ENCODE measurements at regions not wholly inside any gene's neighbourhood (a gene's known extent, or its start where the extent isn't known, plus 50 kb on each side); places are given as distances from the start of the nearest gene placed in this dataset.
"Not testable (repeated sequence)": the region's sequence is repeated elsewhere in the genome, so short reads cannot be mapped to it uniquely, and the experiment has no call there.

- DNase-seq, result no peak
Measured at GRCh38 chr10:44267007-44267406, 117.9 kb downstream of the CXCL12 start.

- DNase-seq, result no peak
Measured at GRCh38 chr10:44264244-44264643, 120.7 kb downstream of the CXCL12 start.

- DNase-seq, result no peak
Measured at GRCh38 chr10:44263771-44264170, 121.1 kb downstream of the CXCL12 start.

- DNase-seq, result no peak
Measured at GRCh38 chr10:44262551-44263251, 122.2 kb downstream of the CXCL12 start.

DNA sequence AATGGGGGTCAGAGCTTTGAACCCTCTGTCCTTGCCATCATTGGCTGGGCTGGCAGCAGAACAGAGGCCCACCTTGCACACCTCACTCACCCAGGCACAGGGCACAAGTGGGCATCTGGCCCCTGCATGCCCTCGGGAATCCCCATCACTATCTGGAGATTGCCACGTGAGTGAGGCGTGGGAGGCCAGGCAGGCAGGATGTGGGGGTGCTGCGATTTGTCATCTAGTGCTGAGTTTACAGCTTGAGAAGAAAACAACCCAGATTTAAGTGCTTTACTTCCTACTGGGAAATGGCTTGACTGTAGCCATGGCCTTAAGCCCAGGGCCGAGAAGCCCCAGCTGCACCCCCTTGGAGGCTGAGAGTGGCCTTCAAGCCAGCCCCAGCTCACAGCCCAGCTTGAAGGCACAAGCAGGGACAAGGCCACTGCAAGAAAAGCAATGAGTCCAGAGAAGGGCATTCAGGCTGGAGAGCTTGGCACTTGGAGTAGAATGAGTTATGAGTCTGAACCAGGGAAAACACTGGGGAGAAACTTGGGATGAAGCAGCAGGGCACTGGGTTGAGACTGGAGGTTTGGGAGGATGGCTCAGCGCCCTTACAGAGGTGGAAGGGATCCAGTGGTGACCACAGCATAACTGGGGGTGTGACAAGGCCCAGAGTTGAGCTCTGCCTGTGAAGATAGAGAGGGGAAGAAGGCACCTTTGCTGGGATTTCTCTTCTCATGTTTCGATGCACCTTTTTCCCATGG, 123.0 kb downstream of the CXCL12 start:
- no peak for DNase-seq

DNA sequence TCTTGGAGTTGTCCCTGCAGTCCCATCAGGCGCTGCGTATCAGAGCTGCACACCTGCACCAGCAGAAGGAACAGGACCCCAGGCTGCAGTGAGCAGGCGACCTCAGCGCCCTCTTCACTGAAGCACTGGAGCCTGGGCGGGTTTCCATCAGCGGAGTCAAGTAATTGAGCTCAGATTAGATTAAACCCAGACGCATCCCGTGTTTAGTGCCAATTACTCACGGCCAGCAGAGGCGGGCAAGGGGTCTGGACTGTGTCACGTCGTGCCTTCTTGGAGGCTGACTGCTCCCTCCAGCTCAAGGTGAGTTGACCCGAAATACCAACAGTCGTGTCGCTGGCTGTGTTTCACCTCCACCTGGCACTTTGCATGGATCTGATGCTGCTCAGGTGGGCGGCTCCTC, 123.6 kb downstream of the CXCL12 start:
- DNase-seq, result no peak

GRCh38 chr10:44260286-44260928, 124.5 kb downstream of the CXCL12 start:
- DNase-seq, result no peak

GRCh38 chr10:44259090-44259874, 125.6 kb downstream of the CXCL12 start:
- no peak for DNase-seq

GRCh38 chr10:44258460-44259089, 126.3 kb downstream of the CXCL12 start:
- no peak for DNase-seq

- no peak for DNase-seq
Measured at GRCh38 chr10:44258019-44258418, 126.9 kb downstream of the CXCL12 start.

GRCh38 chr10:44253769-44254462, 131.0 kb downstream of the CXCL12 start:
- no peak for DNase-seq

- not testable (repeated sequence) for DNase-seq
Measured at GRCh38 chr10:44252631-44253030, 132.3 kb downstream of the CXCL12 start.

- DNase-seq, result not testable (repeated sequence)
Measured at GRCh38 chr10:44249933-44250332, 135.0 kb downstream of the CXCL12 start.

DNA sequence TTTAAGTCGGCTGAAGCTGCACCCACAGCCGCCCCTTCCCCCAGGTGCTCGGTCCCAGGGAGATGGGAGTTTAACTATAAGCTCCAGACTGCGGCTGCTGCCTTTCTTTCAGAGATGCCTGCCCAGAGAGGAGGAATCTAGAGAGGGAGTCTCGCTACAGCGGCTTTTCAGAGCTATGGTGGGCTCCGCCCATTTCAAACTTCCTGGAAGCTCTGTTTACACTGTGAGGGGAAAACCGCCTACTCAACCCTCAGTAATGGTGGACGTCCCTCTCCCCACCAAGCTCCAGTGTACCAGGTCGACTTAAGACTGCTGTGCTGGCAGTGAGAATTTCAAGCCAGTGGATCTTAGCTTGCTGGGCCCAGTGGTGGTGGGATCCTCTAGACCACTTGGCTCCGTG, 135.4 kb downstream of the CXCL12 start:
- no peak for DNase-seq

DNA sequence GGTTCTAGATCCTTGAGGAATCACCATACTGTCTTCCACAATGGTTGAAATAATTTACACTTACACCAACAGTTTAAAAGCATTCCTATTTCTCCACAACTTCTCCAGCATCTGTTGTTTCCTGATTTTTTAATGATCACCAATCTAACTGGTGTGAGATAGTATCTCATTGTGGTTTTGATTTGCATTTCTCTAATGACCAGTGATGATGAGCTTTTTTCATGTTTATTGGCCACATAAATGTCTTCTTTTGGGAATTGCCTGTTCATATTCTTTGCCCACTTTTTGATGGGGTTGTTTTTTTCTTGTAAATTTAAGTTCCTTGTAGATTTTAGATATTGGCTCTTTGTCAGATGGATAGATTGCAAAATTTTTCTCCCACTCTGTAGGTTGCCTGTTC, 138.2 kb downstream of the CXCL12 start:
- not testable (repeated sequence) for DNase-seq

DNA sequence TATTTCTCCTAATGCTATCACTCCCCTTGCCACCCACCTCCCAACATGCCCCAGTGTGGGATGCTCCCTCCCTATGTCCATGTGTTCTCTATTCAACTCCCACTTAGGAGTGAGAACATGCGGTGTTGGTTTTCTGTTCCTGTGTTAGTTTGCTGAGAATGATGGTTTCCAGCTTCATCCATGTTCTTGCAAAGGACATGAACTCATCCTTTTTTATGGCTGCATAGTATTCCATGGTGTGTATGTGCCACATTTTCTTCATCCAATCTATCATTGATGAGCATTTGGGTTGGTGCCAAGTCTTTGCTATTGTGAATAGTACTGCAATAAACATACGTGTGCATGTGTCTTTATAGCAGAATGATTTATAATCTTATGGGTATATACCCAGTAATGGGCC, 138.6 kb downstream of the CXCL12 start:
- not testable (repeated sequence) for DNase-seq

GRCh38 chr10:44245601-44245938, 139.3 kb downstream of the CXCL12 start:
- no peak for DNase-seq

DNA sequence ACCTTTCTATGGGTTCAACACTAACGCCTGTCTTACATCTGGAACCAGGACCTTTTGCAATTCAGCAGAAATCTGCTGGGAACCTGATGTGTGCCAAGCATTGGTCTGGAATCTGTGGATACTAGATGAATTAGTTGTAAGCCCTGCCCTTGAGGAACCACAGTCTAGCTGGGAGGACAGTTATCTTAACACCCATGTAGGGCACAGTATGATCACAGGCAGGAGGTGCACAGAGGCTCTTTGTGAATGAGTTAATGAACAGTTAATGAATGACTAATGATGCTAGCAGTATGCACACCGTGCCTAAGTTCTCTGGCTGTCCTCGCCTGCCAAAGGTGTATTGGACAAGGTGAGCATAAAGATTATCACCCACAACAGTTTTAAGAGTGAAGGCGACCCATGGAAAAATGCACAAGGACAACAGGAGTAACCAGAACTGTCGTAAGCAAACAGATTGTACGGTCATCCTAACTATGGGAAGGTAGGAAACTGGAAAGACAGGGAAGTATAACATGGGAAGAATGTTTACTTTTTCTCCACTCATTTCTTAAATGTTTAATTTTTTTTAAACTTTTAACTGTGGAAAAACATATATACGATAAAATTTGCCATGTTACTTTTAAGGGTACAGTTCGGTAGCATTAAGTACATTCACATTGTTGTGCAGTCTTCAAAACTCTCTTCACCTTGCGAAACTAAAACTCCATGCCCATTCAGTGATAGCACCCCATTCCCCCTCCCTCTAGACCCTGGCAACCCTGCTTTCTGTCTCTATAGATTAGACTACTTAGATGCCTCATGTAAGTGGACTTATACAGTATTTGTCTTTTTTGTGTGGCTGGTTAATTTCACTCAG, 139.9 kb downstream of the CXCL12 start:
- no peak for DNase-seq

DNA sequence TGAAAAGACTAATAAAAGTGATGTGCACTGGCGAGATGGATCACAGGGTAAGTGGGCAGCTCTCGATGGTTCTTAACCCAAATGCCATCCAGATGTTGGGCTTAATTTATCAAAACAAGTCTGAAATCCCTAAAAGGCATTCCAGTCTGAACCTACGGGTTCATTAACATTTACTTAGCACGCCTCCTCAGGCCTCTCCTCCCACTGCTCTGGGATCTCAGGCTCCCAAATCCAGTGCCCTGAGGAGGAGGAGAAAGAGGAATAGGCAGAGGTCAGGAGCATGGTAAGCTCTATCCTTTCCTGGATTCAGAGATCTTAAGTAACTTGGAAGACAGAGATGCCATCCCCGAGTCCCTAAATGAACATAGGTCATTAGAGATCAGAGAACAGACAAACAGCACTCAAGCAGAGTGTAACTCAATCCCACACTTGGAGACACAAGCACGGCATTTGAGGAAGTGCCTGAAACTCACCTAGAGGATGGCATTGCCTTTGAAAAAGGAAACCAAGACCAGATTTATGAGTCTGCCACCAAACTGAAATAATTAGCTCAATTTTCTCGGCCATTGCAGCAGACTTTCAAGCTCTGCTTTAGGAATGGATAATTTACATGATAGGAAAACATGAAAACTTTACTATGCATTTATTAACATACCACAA, 140.9 kb downstream of the CXCL12 start:
- no peak for DNase-seq

- DNase-seq, result no peak
Measured at GRCh38 chr10:44242826-44243225, 142.1 kb downstream of the CXCL12 start.

GRCh38 chr10:44242091-44242490, 142.8 kb downstream of the CXCL12 start:
- DNase-seq, result no peak
